ENCODE measurements at regions not wholly inside any gene's neighbourhood (a gene's known extent, or its start where the extent isn't known, plus 50 kb on each side); places are given as distances from the start of the nearest gene placed in this dataset.

DNA sequence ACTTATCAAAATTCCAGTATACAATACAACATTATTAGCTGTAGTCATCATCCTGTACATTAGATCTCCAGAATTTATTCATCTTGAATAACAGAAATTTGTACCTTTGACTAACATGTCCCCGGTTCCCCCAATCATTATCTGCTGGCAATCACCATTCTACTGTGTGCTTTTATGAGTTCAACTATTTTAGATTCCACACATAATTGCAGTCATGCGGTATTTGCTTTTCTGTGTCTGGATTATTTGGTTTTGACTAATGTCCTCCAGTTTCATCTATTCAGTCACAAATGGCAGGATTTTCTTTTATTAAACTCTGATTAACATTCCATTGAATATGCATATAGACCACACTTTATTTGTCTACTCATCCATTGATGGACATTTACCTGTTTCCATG, 530.7 kb upstream of the SLITRK1 start:
- no peak for DNase-seq

DNA sequence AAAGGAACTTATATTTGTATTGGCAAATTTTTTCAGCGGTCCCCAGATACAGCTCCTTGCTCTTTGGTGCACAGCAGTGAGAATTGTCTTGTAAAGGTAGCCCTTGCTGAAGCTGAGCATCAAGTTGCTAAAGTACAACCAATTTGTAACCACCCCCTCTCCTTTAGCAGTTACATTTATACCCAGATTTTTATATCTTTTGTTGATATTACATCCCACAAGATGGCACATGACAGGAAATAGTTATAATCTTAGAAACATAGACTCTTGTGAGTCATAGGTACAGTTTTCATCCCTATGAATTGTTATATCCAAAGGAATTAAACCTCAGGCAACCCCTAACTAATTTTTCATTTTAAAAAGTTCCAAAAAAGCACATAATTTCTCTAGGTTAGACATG, 523.0 kb upstream of the SLITRK1 start:
- no peak for DNase-seq

- DNase-seq = no peak
Measured at GRCh38 chr13:84400706-84401105, 518.4 kb upstream of the SLITRK1 start.

- no peak for DNase-seq
Measured at GRCh38 chr13:84399320-84400085, 517.2 kb upstream of the SLITRK1 start.

GRCh38 chr13:84393981-84394625, 511.8 kb upstream of the SLITRK1 start:
- DNase-seq = no peak

- no peak for DNase-seq
Measured at GRCh38 chr13:84380866-84381265, 498.6 kb upstream of the SLITRK1 start.

DNA sequence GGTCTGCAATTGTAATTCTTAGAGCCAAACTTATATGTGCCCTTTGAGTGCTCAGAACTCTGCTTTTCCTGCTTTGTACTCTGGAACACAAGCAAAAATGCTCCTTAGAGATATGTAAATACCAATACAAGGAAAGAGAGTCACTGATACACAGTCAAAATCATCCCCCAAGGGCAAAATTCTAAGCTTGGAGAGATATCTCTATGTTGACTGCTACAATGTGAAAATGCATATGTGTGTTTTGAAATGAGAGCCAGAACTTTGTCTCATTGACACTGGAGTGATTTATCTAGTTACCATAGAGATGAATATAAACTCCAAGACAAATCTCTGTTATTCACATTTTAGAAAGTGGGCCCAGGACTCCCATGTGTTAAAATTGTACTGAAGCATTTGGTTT, 494.8 kb upstream of the SLITRK1 start:
- DNase-seq = no peak

DNA sequence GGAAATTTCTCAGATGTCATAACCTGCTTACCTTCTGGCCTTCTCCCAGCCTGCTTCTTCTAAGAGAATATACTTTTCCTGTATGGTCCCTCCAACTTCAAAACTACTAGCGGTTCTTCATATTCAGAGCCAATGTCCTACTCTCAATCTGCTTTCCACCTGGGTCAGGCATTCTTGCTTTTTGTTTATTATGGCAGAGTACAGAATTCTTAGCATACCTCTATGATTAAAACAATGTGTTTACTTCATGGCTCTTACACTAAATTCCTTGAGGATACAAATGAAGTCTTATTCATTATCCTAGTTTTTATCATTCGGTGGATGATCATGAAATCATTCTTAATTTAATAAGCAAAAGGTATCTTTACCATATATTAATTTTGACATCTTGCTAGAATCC, 484.2 kb upstream of the SLITRK1 start:
- DNase-seq = no peak

DNA sequence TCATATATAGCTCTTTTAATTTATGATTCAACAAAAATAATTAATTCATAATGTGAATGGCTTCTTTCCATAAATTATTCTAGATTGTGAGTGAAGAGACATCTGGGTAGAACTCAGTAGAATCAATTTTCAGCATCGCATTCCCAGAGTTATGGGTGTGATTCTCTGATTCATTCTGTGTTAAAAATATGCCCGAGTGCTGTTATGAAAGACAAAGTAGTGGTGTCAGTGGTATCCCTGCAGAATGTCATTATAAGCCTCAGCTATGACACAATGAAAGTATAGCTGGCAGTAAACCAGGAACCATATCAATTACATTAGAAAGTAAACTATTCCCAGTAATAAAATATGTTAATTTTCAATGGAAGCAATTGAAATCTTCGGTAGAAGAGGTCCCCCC, 480.5 kb upstream of the SLITRK1 start:
- DNase-seq = no peak

DNA sequence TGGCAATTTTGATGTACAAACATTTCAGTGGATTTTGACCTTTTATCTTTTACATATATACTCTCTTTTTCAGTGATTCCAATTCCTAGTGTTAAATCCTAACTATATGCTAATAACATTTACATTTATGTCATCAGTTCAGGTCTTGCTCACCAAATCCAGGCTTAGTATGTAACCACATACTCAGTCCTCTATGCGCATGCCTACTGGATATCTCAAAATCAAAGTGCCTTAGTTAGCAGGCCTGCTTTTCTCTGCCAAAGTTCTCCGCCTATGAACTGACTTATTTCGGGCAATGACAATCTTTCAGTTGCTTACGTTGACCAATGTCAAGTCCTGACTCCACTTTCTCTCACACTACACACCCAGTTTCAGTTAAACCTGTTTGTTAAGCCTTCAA, 478.5 kb upstream of the SLITRK1 start:
- no peak for DNase-seq

DNA sequence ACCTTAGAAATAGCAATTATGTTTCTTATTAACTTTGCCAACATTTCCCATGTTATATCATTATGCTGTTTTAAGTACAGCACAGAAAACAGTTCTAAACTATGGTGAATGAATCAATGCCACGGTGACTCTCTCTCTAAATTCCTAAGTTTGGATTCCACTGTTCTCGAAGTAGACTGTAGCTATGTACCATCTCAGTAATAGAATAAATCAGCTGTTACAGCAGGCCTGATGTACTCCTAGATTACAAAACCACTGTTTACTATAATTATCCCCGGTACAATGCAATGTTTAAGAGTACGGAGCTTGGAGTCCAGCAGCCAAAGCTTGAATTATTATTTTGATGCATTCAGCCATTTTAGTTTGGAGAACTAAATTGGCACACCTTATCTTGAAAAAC, 476.3 kb upstream of the SLITRK1 start:
- no peak for DNase-seq

- no peak for DNase-seq
Measured at GRCh38 chr13:84352946-84353345, 470.7 kb upstream of the SLITRK1 start.

GRCh38 chr13:84339456-84339855, 457.2 kb upstream of the SLITRK1 start:
- no peak for DNase-seq

DNA sequence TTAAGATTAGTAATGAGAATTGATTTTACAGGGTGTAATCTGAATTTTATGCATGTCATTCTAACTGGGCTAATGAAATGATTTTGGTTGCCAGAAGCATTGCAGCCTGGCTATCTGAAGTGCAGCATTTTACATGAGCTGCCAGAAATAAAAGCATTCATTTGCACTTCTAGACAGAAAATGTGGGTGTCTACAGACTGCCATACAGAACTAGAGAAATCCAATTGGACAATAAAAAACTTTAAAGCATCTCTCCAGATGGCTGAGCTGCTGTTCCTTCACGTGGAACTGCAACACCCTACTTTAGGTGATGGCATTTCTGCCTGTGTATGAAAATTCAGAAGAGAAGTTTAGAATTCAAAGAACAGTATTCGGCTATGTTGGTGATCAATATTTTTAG, 450.1 kb upstream of the SLITRK1 start:
- DNase-seq = no peak

DNA sequence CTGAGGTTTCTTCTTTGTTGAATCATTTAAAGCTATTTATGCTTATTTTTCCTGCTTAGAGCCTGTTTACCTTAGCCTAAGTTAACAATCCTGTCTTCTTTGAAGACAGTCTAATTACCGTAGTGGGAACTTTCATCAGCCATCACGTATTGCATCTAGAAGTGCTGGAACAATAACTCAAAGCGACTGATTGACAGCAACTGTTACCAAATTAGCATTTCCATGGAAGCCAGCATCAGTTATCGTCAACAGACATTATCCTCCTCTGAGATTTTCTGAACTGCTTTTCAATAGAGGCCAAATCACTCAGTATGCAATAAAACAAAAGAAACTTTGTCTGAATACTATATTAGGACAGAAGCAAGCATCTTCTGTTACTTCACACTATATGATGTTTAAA, 433.3 kb upstream of the SLITRK1 start:
- DNase-seq = no peak

DNA sequence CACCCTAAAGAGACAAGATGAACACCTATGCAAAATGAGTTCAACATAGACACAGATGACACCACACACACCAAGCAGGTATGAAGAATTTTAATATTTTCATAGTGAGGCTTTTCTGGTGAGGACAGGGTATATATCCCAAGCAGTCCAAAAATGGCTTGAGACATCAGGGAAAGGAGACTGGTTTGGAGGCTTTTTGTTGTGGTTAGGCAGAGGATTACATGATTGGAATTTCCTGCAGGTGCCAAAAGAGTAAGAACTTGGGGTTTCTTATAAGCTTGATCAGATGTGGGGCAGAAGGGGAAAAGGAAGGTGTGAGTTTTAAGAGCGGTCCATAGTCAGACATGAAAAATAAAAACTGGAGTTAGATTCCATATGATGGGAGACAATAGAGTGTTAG, 420.8 kb upstream of the SLITRK1 start:
- no peak for DNase-seq

GRCh38 chr13:84297251-84297650, 415.0 kb upstream of the SLITRK1 start:
- DNase-seq = no peak

DNA sequence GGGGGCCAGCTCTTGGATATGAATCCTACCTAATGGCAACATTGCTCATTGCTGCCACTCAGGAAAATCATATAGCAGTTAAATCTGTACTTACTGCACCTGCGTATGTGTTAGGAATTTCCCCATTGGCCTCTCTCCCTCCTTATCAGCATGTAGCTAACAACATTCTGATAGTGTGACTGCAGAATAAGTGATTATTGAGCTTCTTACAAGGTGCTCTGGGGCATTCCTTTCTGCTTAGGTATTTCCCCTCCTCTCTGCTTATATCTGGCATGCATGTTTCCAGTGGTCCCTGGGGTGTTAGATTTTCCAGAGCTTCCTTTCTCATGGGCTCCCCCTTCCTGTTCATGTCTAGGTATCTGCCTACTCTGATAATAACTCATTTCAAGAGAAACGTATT, 414.1 kb upstream of the SLITRK1 start:
- no peak for DNase-seq

GRCh38 chr13:84294576-84294975, 412.3 kb upstream of the SLITRK1 start:
- no peak for DNase-seq

- no peak for DNase-seq
Measured at GRCh38 chr13:84290386-84290785, 408.1 kb upstream of the SLITRK1 start.

- no peak for DNase-seq
Measured at GRCh38 chr13:84279166-84279565, 396.9 kb upstream of the SLITRK1 start.

DNA sequence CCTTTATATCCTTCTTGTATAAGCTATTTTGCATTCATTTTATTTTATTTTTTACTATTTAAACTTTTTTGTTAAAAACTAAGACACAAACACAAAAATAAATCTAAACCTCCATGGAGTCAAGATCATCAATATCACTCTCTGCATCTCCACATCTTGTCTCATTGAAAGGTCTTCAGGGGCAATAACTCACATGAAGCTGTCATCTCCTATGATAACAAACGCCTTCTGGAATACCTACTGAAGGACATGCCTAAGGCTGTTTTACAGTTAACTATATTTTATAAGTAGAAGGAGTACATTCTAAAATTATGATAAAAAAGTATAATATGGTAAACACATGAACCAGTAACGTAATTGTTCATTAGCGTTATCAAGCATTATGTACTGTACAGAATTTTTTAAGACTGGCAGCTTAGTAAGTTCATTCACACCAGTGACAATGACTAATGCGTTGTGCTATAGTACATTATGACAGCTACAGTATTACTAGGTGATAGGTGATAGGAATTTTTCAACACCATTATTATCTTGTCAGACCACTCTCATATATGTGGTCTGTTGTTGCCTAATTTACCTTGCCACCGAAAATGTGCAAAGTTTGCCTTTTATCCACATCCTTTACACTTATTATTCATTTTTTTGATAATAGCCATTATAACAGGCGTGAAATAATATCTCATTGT, 390.7 kb upstream of the SLITRK1 start:
- DNase-seq = no peak

- DNase-seq = no peak
Measured at GRCh38 chr13:84265257-84265764, 383.0 kb upstream of the SLITRK1 start.
